B cell (primary cell): ENCODE measurements at regions not wholly inside any gene's neighbourhood (a gene's known extent, or its start where the extent isn't known, plus 50 kb on each side); places are given as distances from the start of the nearest gene placed in this dataset.

Experiments used
- ATAC-seq: fragments of 200-7000 bp; cut with Tn5 transposase; one replicate; pipeline ENCODE4 v1.10.0; 2021; ENCODE audit warnings: low read depth, mild to moderate bottlenecking, moderate number of reproducible peaks, moderate library complexity
- CTCF ChIA-PET: fragments of 350-600 bp; sonication (Branson Sonifier 250); formaldehyde crosslinking; loops from one replicate; lab custom pipeline; 2021; ENCODE audit warnings: antibody characterized with exemption, inconsistent platforms; lab: Charles Lee
- POLR2A ChIA-PET: fragments of 350-600 bp; sonication (Branson Sonifier 250); formaldehyde crosslinking; loops from one replicate; lab custom pipeline; 2021; ENCODE audit warnings: antibody characterized with exemption; lab: Charles Lee
- DNase-seq: peaks from one replicate; pipeline ENCODE4 v3.0.0; 2013
- H2AFZ ChIP-seq: 2 replicates; pipeline ENCODE4 v1.6.1; 2012; ENCODE audit warnings: mild to moderate bottlenecking, low read depth, low read length; ENCODE audit not compliant: insufficient read depth, poor library complexity, severe bottlenecking
- H3K27ac ChIP-seq, 2 donors: 1 replicate in 1 of 2; 2 replicates in 1 of 2; pipeline ENCODE4 v1.5.1; 2012 to 2013; ENCODE audit warnings: low read length in 2 of 2, mild to moderate bottlenecking in 2 of 2, moderate library complexity in 1 of 2
- H3K27me3 ChIP-seq, 4 experiments: fragments of 200-600 bp in 1 of 4; sonication (generic) in 1 of 4; replicated peaks in 1 of 4; 1 replicate in 2 of 4; 2 replicates in 2 of 4; pipeline versions ENCODE4 v1.6.1 to v1.7.0; 2013 to 2016; ENCODE audit warnings: low read length in 3 of 4, mild to moderate bottlenecking in 2 of 4, mixed read lengths in 1 of 4, moderate library complexity in 1 of 4; ENCODE audit not compliant: insufficient read depth in 4 of 4, control insufficient read depth in 3 of 4; ENCODE audit errors: control extremely low read depth in 1 of 4
- H3K36me3 ChIP-seq, 2 experiments: replicated peaks in 1 of 2; 1 replicate in 1 of 2; 2 replicates in 1 of 2; pipeline versions ENCODE4 v1.6.1 to v1.7.1; 2013; ENCODE audit warnings: low read length in 1 of 2; ENCODE audit not compliant: insufficient read depth in 2 of 2, control insufficient read depth in 1 of 2; ENCODE audit errors: control extremely low read depth in 1 of 2, extremely low read depth in 1 of 2
- H3K4me1 ChIP-seq, 2 donors: fragments of 200-600 bp in 1 of 2; sonication (generic) in 1 of 2; 1 replicate in 1 of 2; 2 replicates in 1 of 2; pipeline versions ENCODE4 v1.5.1 to v1.6.1; 2013 to 2017; ENCODE audit warnings: low read length in 2 of 2; ENCODE audit not compliant: control insufficient read depth in 2 of 2, insufficient read depth in 2 of 2
- H3K4me2 ChIP-seq: replicated peaks from 2 replicates; pipeline ENCODE3; 2012; ENCODE audit warnings: mild to moderate bottlenecking, low read depth, low read length; ENCODE audit not compliant: poor library complexity, severe bottlenecking
- H3K4me3 ChIP-seq, 5 experiments: fragments of 200-600 bp in 1 of 5; sonication (generic) in 1 of 5; 1 replicate in 3 of 5; 2 replicates in 2 of 5; pipeline versions ENCODE4 v1.5.1 to v1.7.0; 2011 to 2016; ENCODE audit warnings: low read length in 4 of 5, mild to moderate bottlenecking in 4 of 5, low read depth in 2 of 5, control low read depth in 1 of 5, moderate library complexity in 1 of 5; ENCODE audit not compliant: insufficient read depth in 1 of 5; ENCODE audit errors: control extremely low read depth in 1 of 5, extremely low read depth in 1 of 5
- H3K79me2 ChIP-seq: fragments of 200-600 bp; sonication (generic); one replicate; pipeline ENCODE4 v1.6.0; 2016; ENCODE audit warnings: low read length; ENCODE audit not compliant: control insufficient read depth, insufficient read depth
- H3K9ac ChIP-seq: fragments of 200-600 bp; sonication (generic); 2 replicates; pipeline ENCODE4 v1.6.1; 2017; ENCODE audit warnings: mild to moderate bottlenecking, low read length, moderate library complexity
- H3K9me3 ChIP-seq, 3 donors: one replicate each; pipeline versions ENCODE4 v1.6.1 to v1.7.1; 2013; ENCODE audit warnings: low read length in 2 of 3; ENCODE audit not compliant: control insufficient read depth in 2 of 3, insufficient read depth in 1 of 3; ENCODE audit errors: control extremely low read depth in 1 of 3
- H4K20me1 ChIP-seq: 2 replicates; pipeline ENCODE4 v1.6.0; 2012; ENCODE audit warnings: mild to moderate bottlenecking, low read length; ENCODE audit not compliant: insufficient read depth, control insufficient read depth, poor library complexity, severe bottlenecking
- H3K27ac Mint-ChIP-seq: one replicate; pipeline ENCODE4 v1.8.0; 2021; ENCODE audit warnings: mixed read lengths
- H3K27me3 Mint-ChIP-seq: one replicate; pipeline ENCODE4 v1.8.0; 2021; ENCODE audit warnings: mixed read lengths
- H3K4me1 Mint-ChIP-seq: one replicate; pipeline ENCODE4 v1.8.0; 2021; ENCODE audit warnings: mixed read lengths
- H3K4me3 Mint-ChIP-seq: one replicate; pipeline ENCODE4 v1.8.0; 2021; ENCODE audit warnings: mixed read lengths
- H3K9me3 Mint-ChIP-seq: one replicate; pipeline ENCODE4 v1.8.0; 2022; ENCODE audit warnings: mixed read lengths; ENCODE audit not compliant: insufficient read depth
- EZH2 ChIP-seq: IDR thresholded peaks from 2 replicates; pipeline ENCODE4 v1.6.1; 2012; ENCODE audit warnings: borderline replicate concordance, low read depth, mild to moderate bottlenecking, moderate library complexity, low read length; ENCODE audit not compliant: insufficient read depth, poor library complexity, severe bottlenecking
- WGBS: methylation state at CpG from one replicate; pipeline ENCODE4 v1.1.5; 2013; ENCODE audit warnings: missing lambda C conversion rate; ENCODE audit not compliant: insufficient coverage; 5-methylcytosine and 5-hydroxymethylcytosine counted together
- intact Hi-C: fragments of 100-400 bp; cut with micrococcal nuclease; formaldehyde crosslinking; loops from one replicate; pipeline ENCODE4 v1.10.0; 2022
- TF ChIP-seq, protein P1 (sequence below): fragments of 200-600 bp; IDR thresholded peaks from one replicate; pipeline ENCODE4 v1.8.0; 2022; ENCODE audit warnings: antibody characterized with exemption, mild to moderate bottlenecking

DNA sequence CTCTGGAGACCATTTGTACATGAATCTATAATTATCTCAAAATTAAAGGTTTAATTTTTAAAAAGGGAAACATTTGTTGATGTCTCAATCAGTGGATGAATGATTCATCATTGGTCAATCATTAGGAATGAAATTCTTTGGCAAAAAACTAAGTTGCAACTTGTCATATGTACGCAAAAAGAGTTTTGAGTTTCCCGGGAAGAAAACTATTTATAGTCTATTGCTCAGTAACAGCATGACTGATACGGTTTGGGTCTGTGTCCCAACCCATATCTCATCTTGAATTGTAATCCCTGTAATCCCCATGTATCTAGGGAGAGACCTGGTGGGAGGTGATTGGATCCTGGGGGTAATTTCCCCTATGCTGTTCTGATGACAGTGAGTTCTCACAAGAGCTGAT lies 765.8 kb upstream of the ROBO1 start:
- H3K4me2 ChIP-seq, result no peak overlapping the region
- no peak overlapping the region for H3K9ac ChIP-seq
- no CpG with 5 or more reads among the region's 3 CpGs for WGBS
- Mint-ChIP-seq H3K4me3 (no peak overlapping the region), H3K27ac (no peak overlapping the region), H3K27me3 (no peaks in the 10 kb centered on the region), H3K4me1 (no peaks in the 10 kb centered on the region), H3K9me3 (no peaks in the 10 kb centered on the region)
- H3K9me3 ChIP-seq, result peaks cover 0 to 1% (median 0%) of the 10 kb centered on the region in 3 donors
- no peaks in the 10 kb centered on the region for H3K79me2 ChIP-seq
- H3K27ac ChIP-seq, result no peak overlapping the region
- ChIA-PET POLR2A (no interaction called here), CTCF (no interaction called here)
- no peaks in the 10 kb centered on the region for H3K27me3 ChIP-seq
- intact Hi-C loops, result no loop called here
- H3K4me3 ChIP-seq, result no peak overlapping the region
- no peak overlapping the region for H2AFZ ChIP-seq
- no peaks in the 10 kb centered on the region for H3K36me3 ChIP-seq
- no peak for ATAC-seq
- no peak for DNase-seq
- no peaks in the 10 kb centered on the region for H3K4me1 ChIP-seq
- TF ChIP-seq EZH2, result no peak
- TF ChIP-seq, protein P1, sequence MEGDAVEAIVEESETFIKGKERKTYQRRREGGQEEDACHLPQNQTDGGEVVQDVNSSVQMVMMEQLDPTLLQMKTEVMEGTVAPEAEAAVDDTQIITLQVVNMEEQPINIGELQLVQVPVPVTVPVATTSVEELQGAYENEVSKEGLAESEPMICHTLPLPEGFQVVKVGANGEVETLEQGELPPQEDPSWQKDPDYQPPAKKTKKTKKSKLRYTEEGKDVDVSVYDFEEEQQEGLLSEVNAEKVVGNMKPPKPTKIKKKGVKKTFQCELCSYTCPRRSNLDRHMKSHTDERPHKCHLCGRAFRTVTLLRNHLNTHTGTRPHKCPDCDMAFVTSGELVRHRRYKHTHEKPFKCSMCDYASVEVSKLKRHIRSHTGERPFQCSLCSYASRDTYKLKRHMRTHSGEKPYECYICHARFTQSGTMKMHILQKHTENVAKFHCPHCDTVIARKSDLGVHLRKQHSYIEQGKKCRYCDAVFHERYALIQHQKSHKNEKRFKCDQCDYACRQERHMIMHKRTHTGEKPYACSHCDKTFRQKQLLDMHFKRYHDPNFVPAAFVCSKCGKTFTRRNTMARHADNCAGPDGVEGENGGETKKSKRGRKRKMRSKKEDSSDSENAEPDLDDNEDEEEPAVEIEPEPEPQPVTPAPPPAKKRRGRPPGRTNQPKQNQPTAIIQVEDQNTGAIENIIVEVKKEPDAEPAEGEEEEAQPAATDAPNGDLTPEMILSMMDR, result no peak
- no peaks in the 10 kb centered on the region for H4K20me1 ChIP-seq

DNA sequence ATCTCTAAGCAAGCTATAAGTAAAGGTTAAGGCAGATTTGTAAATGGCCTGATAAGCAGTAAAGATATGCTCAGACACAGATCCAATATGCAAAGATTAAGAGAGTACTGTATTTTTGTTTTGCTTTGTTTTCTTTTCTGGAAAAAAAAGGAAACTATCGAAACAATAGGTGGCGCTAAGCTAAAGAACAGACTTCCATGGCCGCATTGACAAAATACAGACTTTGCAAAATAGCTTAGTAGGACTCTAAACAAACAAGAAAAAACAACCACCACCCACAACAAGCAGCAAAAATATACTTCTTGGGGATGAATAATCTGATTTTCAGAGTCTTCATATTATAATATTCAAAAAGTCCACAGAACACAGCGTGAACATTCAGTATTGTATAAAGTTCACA lies 758.4 kb upstream of the ROBO1 start:
- no peaks in the 10 kb centered on the region for H3K27me3 ChIP-seq
- Mint-ChIP-seq H3K27ac (no peak overlapping the region), H3K9me3 (no peaks in the 10 kb centered on the region), H3K4me3 (no peak overlapping the region), H3K27me3 (no peaks in the 10 kb centered on the region), H3K4me1 (no peaks in the 10 kb centered on the region)
- H3K27ac ChIP-seq, result no peak overlapping the region
- ATAC-seq, result no peak
- ChIA-PET POLR2A (no interaction called here), CTCF (no interaction called here)
- peaks cover 0 to 1% (median 0%) of the 10 kb centered on the region in 3 donors for H3K9me3 ChIP-seq
- H3K4me1 ChIP-seq, result no peaks in the 10 kb centered on the region
- no peak overlapping the region for H3K4me3 ChIP-seq
- no CpG with 5 or more reads among the region's 4 CpGs for WGBS
- no peaks in the 10 kb centered on the region for H4K20me1 ChIP-seq
- intact Hi-C loops, result no loop called here
- H3K4me2 ChIP-seq, result no peak overlapping the region
- H2AFZ ChIP-seq, result no peak overlapping the region
- H3K79me2 ChIP-seq, result no peaks in the 10 kb centered on the region
- no peak for TF ChIP-seq EZH2
- TF ChIP-seq, protein P1, result no peak
- no peaks in the 10 kb centered on the region for H3K36me3 ChIP-seq
- no peak for DNase-seq
- H3K9ac ChIP-seq, result no peak overlapping the region
